ENCODE measurements at regions not wholly inside any gene's neighbourhood (a gene's known extent, or its start where the extent isn't known, plus 50 kb on each side); places are given as distances from the start of the nearest gene placed in this dataset.

GRCh38 chr6:122289762-122290539 lies 109.5 kb upstream of the HSF2 start:
- TF ChIP-seq CTCF (IDR thresholded peaks at IDR 0.05) (peak; percentile 53), ZFX (IDR thresholded peaks at IDR 0.05; ENCODE audit: borderline replicate concordance) (no peak)
